ENCODE measurements at regions not wholly inside any gene's neighbourhood (a gene's known extent, or its start where the extent isn't known, plus 50 kb on each side); places are given as distances from the start of the nearest gene placed in this dataset.

- no peak overlapping the region for H3K4me3 ChIP-seq (ENCODE audit: low read length)
- peak; percentile 31 for DNase-seq (ENCODE audit: low read depth)
- no peak for TF ChIP-seq CTCF (conservative IDR thresholded peaks at IDR 0.05; ENCODE audit: low read length)
Measured at GRCh38 chr12:24045816-24046257, 96.4 kb upstream of the SOX5 start.

GRCh38 chr12:24044941-24045703 is 95.7 kb upstream of the SOX5 start:
- no peak for TF ChIP-seq CTCF (conservative IDR thresholded peaks at IDR 0.05; ENCODE audit: low read length)
- no peak overlapping the region for H3K4me3 ChIP-seq (ENCODE audit: low read length)
- no peak for DNase-seq (ENCODE audit: low read depth)

- no peak for TF ChIP-seq CTCF (conservative IDR thresholded peaks at IDR 0.05; ENCODE audit: low read length)
- no peak for DNase-seq (ENCODE audit: low read depth)
Measured at GRCh38 chr12:24042651-24043050, 93.2 kb upstream of the SOX5 start.

GRCh38 chr12:24039113-24039525 is 89.6 kb upstream of the SOX5 start:
- H3K4me3 ChIP-seq (ENCODE audit: low read length): no peak overlapping the region
- TF ChIP-seq CTCF (conservative IDR thresholded peaks at IDR 0.05; ENCODE audit: low read length): no peak
- DNase-seq (ENCODE audit: low read depth): peak; percentile 43

More at GRCh38 chr12:24042651-24043050, 93.2 kb upstream of the SOX5 start:
- H3K4me3 ChIP-seq (ENCODE audit: low read length): no peak overlapping the region

- DNase-seq (ENCODE audit: low read depth): no peak
- TF ChIP-seq CTCF (conservative IDR thresholded peaks at IDR 0.05; ENCODE audit: low read length): no peak
- no peak overlapping the region for H3K4me3 ChIP-seq (ENCODE audit: low read length)
Measured at GRCh38 chr12:24038211-24038997, 88.9 kb upstream of the SOX5 start.

- TF ChIP-seq CTCF (conservative IDR thresholded peaks at IDR 0.05; ENCODE audit: low read length): no peak
- no peak overlapping the region for H3K4me3 ChIP-seq (ENCODE audit: low read length)
- DNase-seq (ENCODE audit: low read depth): no peak
Measured at GRCh38 chr12:24036438-24037216, 87.2 kb upstream of the SOX5 start.

Data from AG10803 (cell line).